ENCODE measurements at regions not wholly inside any gene's neighbourhood (a gene's known extent, or its start where the extent isn't known, plus 50 kb on each side); places are given as distances from the start of the nearest gene placed in this dataset.

GRCh38 chr1:56017336-56017735 lies 562.0 kb downstream of the PLPP3 start:
- no peak for DNase-seq

GRCh38 chr1:56003846-56004245 lies 575.5 kb downstream of the PLPP3 start:
- no peak for DNase-seq

- no peak for DNase-seq
These were observed 577.1 kb downstream of the PLPP3 start for GRCh38 chr1:56002231-56002630.

- no peak for DNase-seq
These were observed 578.9 kb downstream of the PLPP3 start for GRCh38 chr1:56000424-56000823.

GRCh38 chr1:55997536-55997935 lies 581.8 kb downstream of the PLPP3 start:
- DNase-seq, result no peak

- DNase-seq, result no peak
These were observed 585.6 kb downstream of the PLPP3 start for GRCh38 chr1:55993646-55994318.

GRCh38 chr1:55990007-55990406 lies 589.4 kb downstream of the PLPP3 start:
- DNase-seq, result no peak

- DNase-seq, result no peak
These were observed 590.4 kb downstream of the PLPP3 start for GRCh38 chr1:55988963-55989452.

- DNase-seq, result no peak
These were observed 591.7 kb downstream of the PLPP3 start for GRCh38 chr1:55987491-55988249.

- DNase-seq, result no peak
These were observed 593.4 kb downstream of the PLPP3 start for GRCh38 chr1:55986003-55986402.

- DNase-seq, result no peak
These were observed 598.2 kb downstream of the PLPP3 start for GRCh38 chr1:55981010-55981650.

- DNase-seq, result no peak
These were observed 598.8 kb downstream of the PLPP3 start for GRCh38 chr1:55980582-55980981.

- no peak for DNase-seq
These were observed 604.5 kb downstream of the PLPP3 start for GRCh38 chr1:55974714-55975441.

GRCh38 chr1:55970526-55971110 lies 608.7 kb downstream of the PLPP3 start:
- no peak for DNase-seq

- no peak for DNase-seq
These were observed 610.0 kb downstream of the PLPP3 start for GRCh38 chr1:55969322-55969721.

GRCh38 chr1:55968661-55969060 lies 610.7 kb downstream of the PLPP3 start:
- DNase-seq, result no peak

GRCh38 chr1:55965981-55966461 lies 613.3 kb downstream of the PLPP3 start:
- no peak for DNase-seq

- DNase-seq, result no peak
These were observed 616.9 kb downstream of the PLPP3 start for GRCh38 chr1:55962472-55962871.

GRCh38 chr1:55959136-55959548 lies 620.2 kb downstream of the PLPP3 start:
- no peak for DNase-seq

GRCh38 chr1:55958498-55958897 lies 620.9 kb downstream of the PLPP3 start:
- no peak for DNase-seq

GRCh38 chr1:55957276-55957675 lies 622.1 kb downstream of the PLPP3 start:
- DNase-seq, result no peak

- no peak for DNase-seq
These were observed 624.2 kb downstream of the PLPP3 start for GRCh38 chr1:55955016-55955621.
